ENCODE measurements at regions not wholly inside any gene's neighbourhood (a gene's known extent, or its start where the extent isn't known, plus 50 kb on each side); places are given as distances from the start of the nearest gene placed in this dataset.
A peak's percentile ranks its signal among the peaks of the same experiment; 100 is the strongest.
"Not testable (repeated sequence)": the region's sequence is repeated elsewhere in the genome, so short reads cannot be mapped to it uniquely, and the experiment has no call there.

GRCh38 chr11:82536706-82537105, 197.0 kb downstream of the FAM181B start:
- DNase-seq (ENCODE audit: low spot score): no peak

GRCh38 chr11:82533628-82534327, 199.9 kb downstream of the FAM181B start:
- no peak for DNase-seq (ENCODE audit: low spot score)

GRCh38 chr11:82529936-82530335, 203.7 kb downstream of the FAM181B start:
- no peak for DNase-seq (ENCODE audit: low spot score)

GRCh38 chr11:82527081-82527584, 206.5 kb downstream of the FAM181B start:
- no peak for DNase-seq (ENCODE audit: low spot score)

GRCh38 chr11:82523141-82523540, 210.5 kb downstream of the FAM181B start:
- no peak for DNase-seq (ENCODE audit: low spot score)

- no peak for DNase-seq (ENCODE audit: low spot score)
Observed at GRCh38 chr11:82521427-82521826, 212.2 kb downstream of the FAM181B start.

GRCh38 chr11:82507288-82507687, 226.4 kb downstream of the FAM181B start:
- DNase-seq (ENCODE audit: low spot score): no peak

GRCh38 chr11:82505379-82505778, 228.3 kb downstream of the FAM181B start:
- no peak for DNase-seq (ENCODE audit: low spot score)

- DNase-seq (ENCODE audit: low spot score): not testable (repeated sequence)
Observed at GRCh38 chr11:82501174-82501573, 232.5 kb downstream of the FAM181B start.

- peak; percentile 30 for DNase-seq (ENCODE audit: low spot score)
Observed at GRCh38 chr11:82494988-82495432, 238.7 kb downstream of the FAM181B start.

- no peak for DNase-seq (ENCODE audit: low spot score)
Observed at GRCh38 chr11:82474876-82475275, 258.8 kb downstream of the FAM181B start.

- no peak for DNase-seq (ENCODE audit: low spot score)
Observed at GRCh38 chr11:82465481-82465880, 268.2 kb downstream of the FAM181B start.

- no peak for DNase-seq (ENCODE audit: low spot score)
Observed at GRCh38 chr11:82462608-82463242, 270.9 kb downstream of the FAM181B start.

GRCh38 chr11:82458761-82459160, 274.9 kb downstream of the FAM181B start:
- no peak for DNase-seq (ENCODE audit: low spot score)

- DNase-seq (ENCODE audit: low spot score): no peak
Observed at GRCh38 chr11:82458147-82458546, 275.5 kb downstream of the FAM181B start.

- no peak for DNase-seq (ENCODE audit: low spot score)
Observed at GRCh38 chr11:82450996-82451395, 282.7 kb downstream of the FAM181B start.

GRCh38 chr11:82406611-82407010, 327.1 kb downstream of the FAM181B start:
- no peak for DNase-seq (ENCODE audit: low spot score)

GRCh38 chr11:82405421-82405820, 328.2 kb downstream of the FAM181B start:
- DNase-seq (ENCODE audit: low spot score): no peak

GRCh38 chr11:82404981-82405380, 328.7 kb downstream of the FAM181B start:
- DNase-seq (ENCODE audit: low spot score): no peak

- no peak for DNase-seq (ENCODE audit: low spot score)
Observed at GRCh38 chr11:82403640-82404305, 329.9 kb downstream of the FAM181B start.

GRCh38 chr11:82398300-82398815, 335.3 kb downstream of the FAM181B start:
- no peak for DNase-seq (ENCODE audit: low spot score)

GRCh38 chr11:82396639-82397038, 337.0 kb downstream of the FAM181B start:
- DNase-seq (ENCODE audit: low spot score): not testable (repeated sequence)

GRCh38 chr11:82384308-82384707, 349.4 kb downstream of the FAM181B start:
- DNase-seq (ENCODE audit: low spot score): no peak

Measured in HuH-7 (cell line).